Testis (tissue), 2 donors: ENCODE measurements at regions not wholly inside any gene's neighbourhood (a gene's known extent, or its start where the extent isn't known, plus 50 kb on each side); places are given as distances from the start of the nearest gene placed in this dataset.

Source experiments
- POLR2A ChIP-seq: fragments of 450-650 bp; IDR thresholded peaks from one replicate; pipeline ENCODE4 v1.6.1; 2017; ENCODE audit warnings: antibody characterized with exemption, mild to moderate bottlenecking, moderate library complexity
- TF ChIP-seq, protein P1 (sequence below), 3 experiments: fragments of 450-650 bp in 2 of 3; fragments of 200-600 bp in 1 of 3; sonication (generic) in 1 of 3; IDR thresholded peaks; one replicate each; pipeline ENCODE4 v1.5.1; 2016 to 2019; ENCODE audit warnings: antibody characterized with exemption in 3 of 3, mild to moderate bottlenecking in 2 of 3, moderate library complexity in 1 of 3

DNA sequence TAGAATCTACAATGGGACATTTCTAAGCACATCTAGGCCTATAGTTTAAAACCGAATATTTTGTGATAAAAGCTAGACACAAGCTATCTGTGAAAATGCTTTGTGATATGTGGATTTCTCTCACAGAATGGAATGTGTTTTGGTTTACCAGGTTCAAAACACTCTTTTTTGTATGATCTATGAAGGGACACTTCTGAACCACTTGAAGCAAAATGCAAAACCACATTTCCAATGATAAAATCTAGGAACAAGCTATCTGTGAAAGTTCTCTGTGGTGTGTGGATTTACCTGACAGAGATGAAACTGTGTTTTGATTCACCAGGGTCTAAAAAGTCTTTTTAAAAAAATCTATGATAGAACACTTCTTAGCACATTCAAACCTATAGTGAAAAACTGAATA lies 2192.4 kb downstream of the TP53TG3F start:
- TF ChIP-seq, protein P1, sequence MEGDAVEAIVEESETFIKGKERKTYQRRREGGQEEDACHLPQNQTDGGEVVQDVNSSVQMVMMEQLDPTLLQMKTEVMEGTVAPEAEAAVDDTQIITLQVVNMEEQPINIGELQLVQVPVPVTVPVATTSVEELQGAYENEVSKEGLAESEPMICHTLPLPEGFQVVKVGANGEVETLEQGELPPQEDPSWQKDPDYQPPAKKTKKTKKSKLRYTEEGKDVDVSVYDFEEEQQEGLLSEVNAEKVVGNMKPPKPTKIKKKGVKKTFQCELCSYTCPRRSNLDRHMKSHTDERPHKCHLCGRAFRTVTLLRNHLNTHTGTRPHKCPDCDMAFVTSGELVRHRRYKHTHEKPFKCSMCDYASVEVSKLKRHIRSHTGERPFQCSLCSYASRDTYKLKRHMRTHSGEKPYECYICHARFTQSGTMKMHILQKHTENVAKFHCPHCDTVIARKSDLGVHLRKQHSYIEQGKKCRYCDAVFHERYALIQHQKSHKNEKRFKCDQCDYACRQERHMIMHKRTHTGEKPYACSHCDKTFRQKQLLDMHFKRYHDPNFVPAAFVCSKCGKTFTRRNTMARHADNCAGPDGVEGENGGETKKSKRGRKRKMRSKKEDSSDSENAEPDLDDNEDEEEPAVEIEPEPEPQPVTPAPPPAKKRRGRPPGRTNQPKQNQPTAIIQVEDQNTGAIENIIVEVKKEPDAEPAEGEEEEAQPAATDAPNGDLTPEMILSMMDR (IDR thresholded peaks at IDR 0.05), result no peak
- no peak for TF ChIP-seq POLR2A
